ENCODE measurements at regions not wholly inside any gene's neighbourhood (a gene's known extent, or its start where the extent isn't known, plus 50 kb on each side); places are given as distances from the start of the nearest gene placed in this dataset.
"Not testable (repeated sequence)": the region's sequence is repeated elsewhere in the genome, so short reads cannot be mapped to it uniquely, and the experiment has no call there.

DNA sequence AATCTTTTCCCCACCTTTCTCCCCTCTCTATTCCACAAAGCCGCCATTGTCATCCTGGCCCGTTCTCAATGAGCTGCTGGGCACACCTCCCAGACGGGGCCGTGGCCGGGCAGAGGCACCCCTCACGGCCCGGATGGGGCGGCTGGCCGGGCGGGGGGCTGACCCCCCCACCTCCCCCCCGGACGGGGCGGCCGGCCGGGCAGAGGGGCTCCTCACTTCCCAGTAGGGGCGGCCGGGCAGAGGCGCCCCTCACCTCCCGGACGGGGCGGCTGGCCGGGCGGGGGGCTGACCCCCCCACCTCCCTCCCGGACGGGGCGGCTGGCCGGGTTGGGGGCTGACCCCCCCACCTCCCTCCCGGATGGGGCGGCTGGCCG, 85.6 kb downstream of the OR2B2 start:
- not testable (repeated sequence) for DNase-seq (ENCODE audit: low spot score)

DNA sequence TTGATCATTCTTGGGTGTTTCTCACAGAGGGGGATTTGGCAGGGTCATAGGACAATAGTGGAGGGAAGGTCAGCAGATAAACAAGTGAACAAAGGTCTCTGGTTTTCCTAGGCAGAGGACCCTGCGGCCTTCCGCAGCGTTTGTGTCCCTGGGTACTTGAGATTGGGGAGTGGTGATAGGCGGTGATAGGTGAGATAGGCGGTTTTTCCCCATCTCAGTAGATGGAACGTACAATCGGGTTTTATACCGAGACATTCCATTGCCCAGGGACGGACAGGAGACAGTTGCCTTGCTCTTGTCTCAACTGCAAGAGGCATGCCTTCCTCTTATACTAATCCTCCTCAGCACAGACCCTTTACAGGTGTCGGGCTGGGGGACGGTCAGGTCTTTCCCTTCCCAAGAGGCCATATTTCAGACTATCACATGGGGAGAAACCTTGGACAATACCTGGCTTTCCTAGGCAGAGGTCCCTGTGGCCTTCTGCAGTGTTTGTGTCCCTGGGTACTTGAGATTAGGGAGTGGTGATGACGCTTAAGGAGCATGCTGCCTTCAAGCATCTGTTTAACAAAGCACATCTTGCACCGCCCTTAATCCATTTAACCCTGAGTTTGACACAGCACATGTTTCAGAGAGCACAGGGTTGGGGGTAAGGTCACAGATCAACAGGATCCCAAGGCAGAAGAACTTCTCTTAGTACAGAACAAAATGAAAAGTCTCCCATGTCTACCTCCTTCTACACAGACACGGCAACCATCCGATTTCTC, 86.2 kb downstream of the OR2B2 start:
- DNase-seq (ENCODE audit: low spot score) = not testable (repeated sequence)

DNA sequence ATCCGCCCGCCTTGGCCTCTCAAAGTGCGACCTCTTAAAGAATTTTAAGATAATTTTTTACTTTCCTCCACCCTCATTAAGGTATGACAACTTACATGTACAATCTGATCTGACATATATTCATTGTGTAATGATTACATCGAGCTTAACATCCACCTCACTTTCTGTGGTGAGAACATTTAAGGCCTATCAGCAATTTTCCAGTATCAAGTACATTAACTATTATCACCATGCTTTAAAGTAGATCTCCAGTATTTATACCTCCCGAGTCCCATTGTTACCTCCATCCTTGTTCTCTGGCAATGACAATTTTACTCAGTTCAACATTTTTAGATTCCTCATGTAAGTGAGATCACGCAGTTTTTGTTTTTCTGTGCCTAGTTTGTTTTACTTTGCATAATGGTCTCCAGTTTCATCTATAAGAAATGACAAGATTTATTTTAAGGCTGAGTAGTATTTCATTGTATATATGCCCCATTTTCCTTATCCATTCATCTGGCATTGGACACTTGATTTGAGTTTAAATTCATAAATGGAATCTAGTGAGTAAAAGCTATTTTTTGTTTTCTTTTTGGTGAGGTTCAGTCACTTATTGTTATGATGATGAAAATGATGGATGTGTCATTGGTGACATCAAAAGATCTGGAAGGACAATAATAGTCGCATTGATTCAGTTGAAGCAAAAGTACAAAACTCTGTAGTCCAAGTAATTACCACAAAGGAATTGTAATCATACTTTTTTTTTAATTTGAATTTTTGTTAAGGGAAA, 87.0 kb downstream of the OR2B2 start:
- DNase-seq (ENCODE audit: low spot score) = no peak

DNA sequence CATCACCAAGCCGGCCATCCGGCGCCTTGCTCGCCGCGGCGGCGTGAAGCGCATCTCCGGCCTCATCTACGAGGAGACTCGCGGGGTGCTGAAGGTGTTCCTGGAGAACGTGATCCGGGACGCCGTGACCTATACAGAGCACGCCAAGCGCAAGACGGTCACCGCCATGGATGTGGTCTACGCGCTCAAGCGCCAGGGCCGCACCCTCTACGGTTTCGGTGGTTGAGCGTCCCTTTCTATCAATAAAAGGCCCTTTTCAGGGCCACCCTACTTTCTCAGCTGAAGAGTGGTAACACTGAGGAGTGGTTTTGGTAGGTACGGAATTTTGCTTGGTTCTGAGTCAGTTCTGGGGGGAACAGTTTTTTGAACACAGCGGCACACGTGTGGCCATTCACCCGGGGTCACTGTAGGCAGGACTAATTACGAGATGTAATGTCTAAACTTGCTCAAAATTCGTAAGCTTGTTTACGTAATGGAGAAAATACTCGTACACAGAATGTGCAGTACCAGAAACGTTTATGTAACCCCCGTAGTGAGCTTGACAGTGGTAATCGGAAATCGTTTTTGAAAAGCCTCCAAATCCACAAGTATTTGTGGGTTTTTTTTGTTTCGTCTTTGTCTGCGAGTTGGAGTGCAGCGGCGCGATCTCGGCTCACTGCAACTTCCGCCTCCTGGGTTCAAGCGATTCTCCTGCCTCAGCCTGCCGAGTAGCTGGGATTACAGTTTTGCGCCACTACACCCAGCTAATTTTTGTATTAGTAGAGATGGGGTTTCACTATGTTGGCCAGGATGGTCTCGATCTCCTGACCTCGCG, 87.8 kb downstream of the OR2B2 start:
- not testable (repeated sequence) for DNase-seq (ENCODE audit: low spot score)

DNA sequence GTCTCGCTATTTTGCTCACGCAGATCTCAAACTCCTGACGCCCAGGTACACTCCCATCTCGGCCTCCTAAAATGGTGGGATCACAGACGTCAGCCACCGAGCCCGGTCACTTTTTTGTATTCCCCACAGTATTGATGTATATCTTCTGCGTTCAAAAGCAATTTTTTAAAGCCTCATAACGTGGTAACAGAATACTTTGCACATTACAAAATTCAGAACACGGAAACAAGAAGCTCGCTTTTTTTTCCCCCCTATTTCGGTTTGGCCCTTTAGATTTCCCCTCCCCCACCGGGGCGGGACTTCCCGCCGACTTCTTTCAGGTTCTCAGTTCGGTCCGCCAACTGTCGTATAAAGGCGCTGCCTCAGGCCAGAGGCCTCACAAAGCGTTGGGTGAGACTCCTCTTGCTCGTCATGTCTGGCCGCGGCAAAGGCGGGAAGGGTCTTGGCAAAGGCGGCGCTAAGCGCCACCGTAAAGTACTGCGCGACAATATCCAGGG, 88.4 kb downstream of the OR2B2 start:
- not testable (repeated sequence) for DNase-seq (ENCODE audit: low spot score)

DNA sequence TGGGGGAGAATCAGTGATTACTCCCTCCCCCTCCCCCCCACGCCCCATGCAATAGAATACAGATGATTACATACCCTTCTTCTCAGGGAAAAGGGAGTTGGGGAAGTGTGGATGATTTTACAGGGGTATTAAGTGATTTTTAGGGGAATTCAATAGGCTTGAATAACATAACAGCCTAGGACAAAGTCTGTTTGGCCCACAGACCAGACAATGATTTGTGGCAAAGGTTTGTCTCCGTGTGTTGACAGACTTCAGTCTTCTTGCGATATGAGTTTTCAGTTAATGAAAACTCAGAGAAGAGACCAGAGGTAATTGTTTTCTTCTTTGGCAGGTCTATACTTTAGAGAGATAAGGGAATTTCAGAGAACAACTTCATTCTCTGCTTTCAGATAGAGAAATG, 95.3 kb downstream of the OR2B2 start:
- no peak for DNase-seq (ENCODE audit: low spot score)

DNA sequence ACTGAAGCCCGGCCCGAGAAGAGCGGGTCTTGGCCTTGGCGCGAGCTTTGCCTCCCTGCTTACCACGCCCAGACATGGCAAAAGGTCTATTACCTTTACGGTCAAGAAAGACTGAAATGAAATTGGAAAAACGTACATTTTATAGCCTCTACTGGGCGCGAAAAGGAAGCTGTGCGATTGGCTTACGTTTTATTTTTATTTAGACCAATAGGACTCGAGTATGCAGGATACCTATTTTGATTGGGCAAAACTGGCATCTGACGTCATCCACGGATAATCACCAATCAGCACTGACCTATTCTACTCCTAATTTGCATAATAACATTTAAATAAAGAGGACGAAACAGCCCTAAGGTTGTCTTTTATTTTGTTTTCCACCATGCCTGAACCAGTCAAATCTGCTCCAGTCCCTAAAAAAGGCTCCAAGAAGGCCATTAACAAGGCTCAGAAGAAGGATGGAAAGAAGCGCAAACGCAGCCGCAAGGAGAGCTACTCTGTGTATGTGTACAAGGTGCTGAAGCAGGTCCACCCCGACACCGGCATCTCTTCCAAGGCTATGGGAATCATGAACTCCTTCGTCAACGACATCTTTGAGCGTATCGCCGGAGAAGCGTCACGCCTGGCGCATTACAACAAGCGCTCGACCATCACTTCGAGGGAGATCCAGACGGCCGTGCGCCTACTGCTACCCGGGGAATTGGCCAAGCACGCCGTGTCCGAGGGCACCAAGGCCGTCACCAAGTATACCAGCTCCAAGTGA, 97.4 kb downstream of the OR2B2 start:
- peak; percentile 49 for DNase-seq (ENCODE audit: low spot score)

DNA sequence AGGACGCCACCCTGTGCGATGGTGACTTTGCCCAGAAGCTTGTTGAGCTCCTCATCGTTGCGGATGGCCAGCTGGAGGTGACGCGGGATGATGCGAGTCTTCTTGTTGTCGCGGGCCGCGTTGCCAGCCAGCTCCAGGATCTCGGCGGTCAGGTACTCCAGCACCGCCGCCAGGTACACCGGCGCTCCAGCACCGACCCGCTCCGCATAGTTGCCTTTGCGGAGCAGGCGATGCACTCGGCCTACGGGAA, 97.9 kb downstream of the OR2B2 start:
- not testable (repeated sequence) for DNase-seq (ENCODE audit: low spot score)

DNA sequence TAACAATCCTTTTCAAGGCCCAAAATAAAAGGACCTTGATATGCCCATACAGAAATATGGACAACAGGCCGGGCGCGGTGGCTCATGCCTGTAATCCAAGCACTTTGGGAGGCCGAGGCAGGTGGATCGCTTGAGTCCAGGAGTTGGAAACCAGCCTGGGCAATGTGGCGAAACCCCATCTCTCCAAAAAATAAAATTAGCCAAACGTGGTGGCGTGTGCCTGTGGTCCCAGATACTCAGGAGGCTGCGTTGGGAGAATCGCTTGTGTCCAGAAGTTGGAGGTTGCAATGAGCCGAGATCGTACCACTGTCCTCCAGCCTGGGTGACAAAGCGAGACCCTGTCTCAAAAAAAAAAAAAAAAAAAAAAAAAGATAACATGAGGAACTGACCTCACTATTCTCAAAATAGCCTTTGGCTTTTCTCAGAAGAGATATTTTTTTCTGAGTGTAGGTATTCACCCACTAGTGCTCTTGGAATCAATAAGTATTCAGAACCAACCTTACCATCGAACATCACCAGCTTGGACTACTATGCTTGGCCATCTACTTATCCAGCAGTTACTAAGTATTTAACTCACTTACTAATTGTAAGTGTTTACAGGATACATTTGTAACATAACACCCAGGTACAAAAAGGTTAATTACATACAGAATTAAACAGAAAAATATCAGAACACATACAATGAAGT, 99.2 kb downstream of the OR2B2 start:
- DNase-seq (ENCODE audit: low spot score) = no peak

DNA sequence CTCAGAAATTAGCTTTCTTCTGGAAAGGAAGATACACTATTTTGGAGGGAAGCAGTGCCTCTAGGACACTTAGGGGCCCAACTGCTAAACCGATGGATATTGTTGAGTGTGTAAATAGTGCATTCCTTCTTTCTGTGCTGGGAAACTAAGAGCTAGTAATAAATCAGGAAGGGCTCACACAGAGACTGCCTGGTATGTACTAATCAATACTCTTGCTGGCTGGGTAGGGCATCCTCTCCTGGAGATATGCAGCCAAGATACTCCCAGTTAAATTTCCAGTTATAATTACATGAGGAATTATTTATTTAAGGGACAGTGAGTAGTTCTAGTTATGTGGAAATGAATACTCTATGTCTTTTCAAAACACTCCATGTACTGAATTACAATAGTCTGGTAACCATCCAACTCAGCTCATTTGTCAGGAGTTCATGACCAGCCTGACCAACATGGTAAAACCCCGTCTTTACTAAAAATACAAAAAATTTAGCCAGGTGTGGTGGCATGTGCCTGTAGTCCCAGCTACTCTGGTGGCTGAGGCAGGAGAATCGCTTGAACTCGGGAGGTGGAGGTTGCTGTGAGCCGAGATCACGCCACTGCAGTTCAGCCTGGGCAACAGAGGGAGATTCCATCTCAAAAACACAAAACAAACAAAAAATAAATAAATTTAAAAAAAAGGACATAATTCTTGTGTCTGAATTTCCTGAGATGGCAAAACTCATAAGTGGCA, 100.0 kb downstream of the OR2B2 start:
- DNase-seq (ENCODE audit: low spot score) = no peak

DNA sequence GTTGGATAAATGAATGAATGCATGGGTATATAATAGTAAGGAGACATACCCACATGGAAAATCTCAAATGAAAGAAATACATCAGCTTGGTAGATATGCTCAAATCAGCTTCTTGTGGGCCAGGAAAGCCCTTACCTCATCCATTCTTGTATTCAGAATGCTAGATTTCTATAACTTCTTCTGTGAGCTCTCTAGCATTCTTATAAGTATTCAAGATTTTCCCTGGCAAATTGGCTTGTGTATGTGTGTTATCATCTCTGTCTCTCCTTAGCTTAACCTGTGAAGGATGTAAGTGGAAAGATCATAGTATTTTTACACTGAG, 100.8 kb downstream of the OR2B2 start:
- DNase-seq (ENCODE audit: low spot score) = no peak

DNA sequence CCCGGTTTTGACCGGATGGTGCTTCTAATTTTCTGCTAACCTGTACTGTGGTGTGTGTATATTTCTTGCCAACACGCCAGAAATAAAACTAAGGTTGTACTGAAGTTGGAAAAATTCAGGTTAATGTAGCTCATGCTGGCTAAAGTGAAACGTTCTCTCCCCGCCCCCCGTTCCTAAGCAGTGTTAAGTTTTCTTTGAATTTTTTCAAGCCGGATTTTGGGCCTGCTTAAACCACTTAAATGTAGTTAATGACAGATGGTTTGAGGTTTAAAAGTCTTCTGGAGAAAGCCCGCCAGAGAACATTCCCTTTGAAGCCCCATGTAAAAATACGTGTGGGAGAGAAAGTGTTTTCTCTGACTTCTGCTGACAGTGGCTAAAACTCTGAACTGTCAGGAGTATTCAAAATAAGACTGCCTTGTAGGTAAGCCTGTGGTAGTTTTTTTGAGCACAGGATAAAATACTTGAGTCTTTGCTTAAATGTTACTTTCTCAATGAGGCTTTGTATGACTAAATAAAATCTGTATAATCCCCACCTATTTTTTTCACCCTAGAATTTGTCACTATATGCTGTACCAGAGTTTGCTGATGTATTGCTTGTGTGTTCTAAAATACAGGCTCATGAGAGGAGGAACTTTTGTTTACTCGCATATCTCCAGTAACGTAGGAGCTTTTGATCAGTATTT, 101.3 kb downstream of the OR2B2 start:
- DNase-seq (ENCODE audit: low spot score) = no peak

DNA sequence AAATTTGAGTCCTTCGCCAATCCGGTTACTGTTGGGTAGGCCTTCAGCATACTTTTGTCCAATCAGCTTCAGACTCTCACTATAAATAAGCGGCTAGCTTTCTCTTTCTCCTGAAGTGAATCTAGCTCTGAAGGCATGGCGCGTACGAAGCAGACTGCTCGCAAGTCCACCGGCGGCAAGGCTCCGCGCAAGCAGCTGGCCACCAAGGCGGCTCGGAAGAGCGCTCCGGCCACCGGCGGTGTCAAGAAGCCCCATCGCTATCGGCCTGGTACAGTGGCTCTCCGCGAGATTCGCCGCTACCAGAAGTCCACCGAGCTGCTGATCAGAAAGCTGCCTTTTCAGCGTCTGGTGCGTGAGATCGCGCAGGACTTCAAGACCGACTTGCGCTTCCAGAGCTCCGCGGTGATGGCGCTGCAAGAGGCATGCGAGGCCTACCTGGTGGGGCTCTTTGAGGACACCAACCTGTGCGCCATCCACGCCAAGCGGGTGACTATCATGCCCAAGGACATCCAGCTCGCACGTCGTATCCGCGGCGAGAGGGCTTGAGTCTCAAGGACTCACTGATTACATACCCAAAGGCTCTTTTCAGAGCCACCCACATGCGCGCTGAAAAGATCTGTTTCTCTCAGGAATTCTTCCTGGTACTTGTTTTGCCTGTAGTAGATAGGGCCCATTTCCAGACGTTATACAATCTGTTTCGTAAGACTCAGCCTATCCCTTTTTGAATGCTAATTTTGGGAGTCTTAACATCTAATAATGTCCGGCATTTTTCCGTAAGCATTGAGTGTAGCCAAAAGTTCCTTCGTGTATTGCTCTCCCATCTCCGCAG, 102.0 kb downstream of the OR2B2 start:
- peak; percentile 52 for DNase-seq (ENCODE audit: low spot score)

DNA sequence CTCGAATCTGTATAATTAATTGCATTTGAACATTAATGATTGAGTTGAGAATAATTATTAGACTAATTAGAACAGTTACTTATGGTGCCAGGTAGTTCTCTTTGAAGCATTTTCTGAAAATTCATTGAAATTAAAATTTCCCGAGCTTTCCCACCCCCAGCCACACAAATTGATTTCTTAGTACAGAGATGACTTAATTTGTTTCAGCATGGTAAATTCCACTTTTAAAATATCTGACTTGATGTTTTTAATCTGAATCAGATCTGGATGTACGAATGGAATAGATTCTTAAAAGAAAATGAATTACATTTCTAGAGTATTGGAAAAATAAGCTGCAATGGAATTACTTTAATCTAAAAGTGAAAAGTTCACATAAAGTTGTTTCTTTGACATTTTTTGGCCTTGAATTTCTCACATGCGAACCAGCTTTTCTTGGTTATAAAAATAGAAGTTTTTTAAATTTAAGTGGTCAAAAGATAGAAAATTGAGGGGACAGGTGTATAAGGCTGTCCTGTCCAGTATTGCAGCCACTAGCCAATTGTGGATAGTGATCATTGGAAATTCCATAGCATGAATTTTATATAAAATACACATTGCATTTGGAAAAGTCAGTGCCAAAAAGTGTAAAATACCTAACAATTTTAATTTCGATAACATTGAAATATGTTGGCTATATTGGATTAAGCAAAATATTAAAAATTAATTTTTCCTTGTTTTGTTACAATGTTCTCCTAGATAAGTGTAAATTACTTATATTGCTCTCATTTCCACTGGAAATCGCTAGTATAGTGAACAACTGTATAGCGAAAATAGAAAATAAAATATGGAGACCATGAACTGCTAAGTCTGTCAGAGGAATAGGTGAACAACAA, 102.9 kb downstream of the OR2B2 start:
- no peak for DNase-seq (ENCODE audit: low spot score)

DNA sequence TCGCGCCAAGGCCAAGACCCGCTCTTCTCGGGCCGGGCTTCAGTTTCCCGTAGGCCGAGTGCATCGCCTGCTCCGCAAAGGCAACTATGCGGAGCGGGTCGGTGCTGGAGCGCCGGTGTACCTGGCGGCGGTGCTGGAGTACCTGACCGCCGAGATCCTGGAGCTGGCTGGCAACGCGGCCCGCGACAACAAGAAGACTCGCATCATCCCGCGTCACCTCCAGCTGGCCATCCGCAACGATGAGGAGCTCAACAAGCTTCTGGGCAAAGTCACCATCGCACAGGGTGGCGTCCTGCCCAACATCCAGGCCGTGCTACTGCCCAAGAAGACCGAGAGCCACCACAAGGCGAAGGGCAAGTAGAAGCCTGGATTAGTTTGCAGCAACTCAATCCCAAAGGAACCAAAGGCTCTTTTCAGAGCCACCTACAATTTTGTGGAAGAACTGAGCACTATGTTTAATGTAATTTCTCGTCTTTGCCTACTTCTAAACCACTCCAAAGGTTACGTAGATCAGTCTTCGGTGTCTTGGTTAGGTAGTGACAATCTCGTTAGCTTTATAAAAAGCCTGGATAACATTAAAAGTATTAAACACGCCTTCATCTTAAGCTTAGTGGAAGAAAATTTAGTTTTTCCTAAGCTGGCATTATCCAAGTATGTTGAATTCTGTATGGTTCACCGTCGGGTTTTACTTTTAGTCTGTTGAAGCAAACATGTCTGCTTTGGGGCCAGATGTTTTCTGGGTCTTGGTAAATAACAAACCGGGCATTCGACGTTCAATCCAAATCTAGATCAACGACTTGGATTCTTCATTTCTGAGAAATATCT, 103.7 kb downstream of the OR2B2 start:
- DNase-seq (ENCODE audit: low spot score) = not testable (repeated sequence)

DNA sequence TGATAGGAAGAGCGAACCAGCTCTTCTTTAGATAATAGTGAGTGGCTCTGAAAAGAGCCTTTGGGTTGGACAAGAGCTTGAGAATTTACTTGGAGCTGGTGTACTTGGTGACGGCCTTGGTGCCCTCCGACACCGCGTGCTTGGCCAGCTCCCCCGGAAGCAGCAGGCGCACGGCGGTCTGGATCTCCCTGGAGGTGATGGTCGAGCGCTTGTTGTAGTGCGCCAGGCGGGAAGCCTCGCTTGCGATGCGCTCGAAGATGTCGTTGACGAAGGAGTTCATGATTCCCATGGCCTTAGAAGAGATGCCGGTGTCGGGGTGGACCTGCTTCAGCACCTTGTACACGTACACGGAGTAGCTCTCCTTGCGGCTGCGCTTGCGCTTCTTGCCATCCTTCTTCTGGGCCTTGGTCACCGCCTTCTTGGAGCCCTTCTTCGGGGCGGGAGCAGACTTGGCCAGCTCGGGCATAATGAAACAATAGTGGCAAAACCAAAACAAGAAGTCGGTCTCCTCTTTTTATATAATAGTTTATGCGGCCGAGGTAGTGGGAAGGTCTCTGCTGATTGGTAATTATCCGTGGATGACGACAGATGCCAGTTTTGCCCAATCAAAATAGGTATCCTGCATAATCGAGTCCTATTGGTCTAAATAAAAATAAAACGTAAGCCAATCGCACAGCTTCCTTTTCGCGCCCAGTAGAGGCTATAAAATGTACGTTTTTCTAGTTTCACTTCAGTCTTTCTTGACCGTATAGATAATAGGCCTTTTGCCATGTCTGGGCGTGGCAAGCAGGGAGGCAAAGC, 104.6 kb downstream of the OR2B2 start:
- peak; percentile 85 for DNase-seq (ENCODE audit: low spot score)

DNA sequence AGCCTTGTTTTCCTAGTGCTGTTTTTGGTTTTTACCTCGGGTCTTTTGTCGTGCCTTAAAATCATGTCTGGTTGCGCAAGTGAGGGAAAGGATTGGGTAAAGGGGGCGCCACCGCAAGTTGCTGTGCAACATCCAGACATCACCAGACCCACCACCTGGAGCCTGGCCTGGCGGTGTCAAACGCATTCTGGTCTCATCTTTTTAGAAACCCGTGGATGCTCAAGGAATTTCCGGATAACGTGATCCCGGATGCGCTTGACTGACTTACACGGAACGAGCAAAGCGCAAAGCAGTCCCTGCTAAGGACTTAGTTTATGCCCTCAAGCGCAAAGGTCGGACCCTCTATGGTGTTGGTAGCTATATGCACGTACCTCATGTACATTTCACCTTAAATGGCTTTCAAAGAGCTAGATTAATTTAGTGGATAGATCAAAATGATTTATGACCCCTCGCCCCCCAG, 105.2 kb downstream of the OR2B2 start:
- peak; percentile 14 for DNase-seq (ENCODE audit: low spot score)

Measured in iPS-NIHi11 (cell line).